Mesenchymal stem cell (in vitro differentiated cells and primary cell): ENCODE measurements at regions not wholly inside any gene's neighbourhood (a gene's known extent, or its start where the extent isn't known, plus 50 kb on each side); places are given as distances from the start of the nearest gene placed in this dataset.

Source experiments
- DNase-seq: peaks from one replicate; pipeline ENCODE4 v3.0.0-alpha.2; 2013
- H2AFZ ChIP-seq: one replicate; pipeline ENCODE4 v1.6.1; 2013; ENCODE audit warnings: low read depth, mild to moderate bottlenecking, control low read depth, inconsistent platforms, low read length, moderate library complexity
- H2AK5ac ChIP-seq: 2 replicates; pipeline ENCODE4 v1.6.1; 2013; ENCODE audit warnings: low read length, moderate library complexity, mild to moderate bottlenecking, inconsistent platforms; ENCODE audit not compliant: severe bottlenecking
- H2BK120ac ChIP-seq: one replicate; pipeline ENCODE4 v1.6.1; 2013; ENCODE audit warnings: low read depth, mild to moderate bottlenecking, inconsistent platforms, low read length, moderate library complexity
- H2BK12ac ChIP-seq, 2 experiments: one replicate each; pipeline ENCODE4 v1.6.1; 2013; ENCODE audit warnings: inconsistent platforms in 2 of 2, low read length in 2 of 2, mild to moderate bottlenecking in 2 of 2, moderate library complexity in 2 of 2, control low read depth in 1 of 2
- H2BK15ac ChIP-seq: one replicate; pipeline ENCODE4 v1.6.1; 2013; ENCODE audit warnings: mild to moderate bottlenecking, low read depth, inconsistent platforms; ENCODE audit not compliant: poor library complexity, severe bottlenecking
- H2BK5ac ChIP-seq: 2 replicates; pipeline ENCODE4 v1.6.1; 2013; ENCODE audit warnings: low read depth, mild to moderate bottlenecking, low read length, control low read depth, inconsistent platforms; ENCODE audit not compliant: poor library complexity, severe bottlenecking
- H3K14ac ChIP-seq, 2 experiments: one replicate each; pipeline ENCODE4 v1.6.1; 2013; ENCODE audit warnings: inconsistent platforms in 2 of 2, low read length in 2 of 2, control low read depth in 1 of 2, mild to moderate bottlenecking in 1 of 2, moderate library complexity in 1 of 2
- H3K18ac ChIP-seq, 2 experiments: one replicate each; pipeline ENCODE4 v1.6.1; 2013; ENCODE audit warnings: inconsistent platforms in 2 of 2, low read length in 2 of 2, control low read depth in 1 of 2, low read depth in 1 of 2, mild to moderate bottlenecking in 1 of 2
- H3K23ac ChIP-seq, 2 experiments: one replicate each; pipeline ENCODE4 v1.6.1; 2013; ENCODE audit warnings: inconsistent platforms in 2 of 2, low read length in 2 of 2, mild to moderate bottlenecking in 2 of 2, moderate library complexity in 2 of 2, control low read depth in 1 of 2
- H3K27ac ChIP-seq: 2 replicates; pipeline ENCODE4 v1.5.1; 2013; ENCODE audit warnings: mild to moderate bottlenecking, moderate library complexity, low read length, control low read depth, inconsistent platforms; ENCODE audit not compliant: poor library complexity, severe bottlenecking
- H3K27me3 ChIP-seq, 2 experiments: 2 replicates each; pipeline versions ENCODE4 v1.6.1 to v1.7.0; 2013; ENCODE audit warnings: low read length in 2 of 2, mild to moderate bottlenecking in 2 of 2, moderate library complexity in 2 of 2, control low read depth in 1 of 2, inconsistent platforms in 1 of 2; ENCODE audit not compliant: control insufficient read depth in 1 of 2, insufficient read depth in 1 of 2
- H3K36me3 ChIP-seq, 2 experiments: 2 replicates each; pipeline versions ENCODE4 v1.6.1 to v1.7.0; 2013; ENCODE audit warnings: low read length in 2 of 2, control low read depth in 1 of 2, inconsistent platforms in 1 of 2, low read depth in 1 of 2, mild to moderate bottlenecking in 1 of 2; ENCODE audit not compliant: insufficient read depth in 2 of 2, control insufficient read depth in 1 of 2
- H3K4ac ChIP-seq, 2 experiments: one replicate each; pipeline ENCODE4 v1.6.1; 2013; ENCODE audit warnings: inconsistent platforms in 2 of 2, low read length in 2 of 2, mild to moderate bottlenecking in 2 of 2, moderate library complexity in 2 of 2, control low read depth in 1 of 2, low read depth in 1 of 2
- H3K4me1 ChIP-seq: 2 replicates; pipeline ENCODE4 v1.6.1; 2013; ENCODE audit warnings: low read depth, low read length, control low read depth; ENCODE audit not compliant: control insufficient read depth, insufficient read depth
- H3K4me2 ChIP-seq: 2 replicates; pipeline ENCODE4 v1.6.1; 2013; ENCODE audit warnings: low read length, mild to moderate bottlenecking, inconsistent platforms; ENCODE audit not compliant: poor library complexity, severe bottlenecking
- H3K4me3 ChIP-seq, 2 experiments: 2 replicates each; pipeline versions ENCODE4 v1.5.1 to v1.7.0; 2013; ENCODE audit warnings: low read length in 2 of 2, mild to moderate bottlenecking in 2 of 2, control low read depth in 1 of 2, low read depth in 1 of 2; ENCODE audit not compliant: insufficient read depth in 1 of 2
- H3K79me1 ChIP-seq: replicated peaks from 2 replicates; pipeline ENCODE4 v1.6.1; 2013; ENCODE audit warnings: mild to moderate bottlenecking, control low read depth, low read length, inconsistent platforms; ENCODE audit not compliant: poor library complexity, severe bottlenecking
- H3K9ac ChIP-seq: 2 replicates; pipeline ENCODE4 v1.7.0; 2013; ENCODE audit warnings: mild to moderate bottlenecking, low read length, moderate library complexity
- H3K9me3 ChIP-seq: 2 replicates; pipeline ENCODE4 v1.7.0; 2013; ENCODE audit warnings: mild to moderate bottlenecking, low read length; ENCODE audit not compliant: control insufficient read depth
- H4K8ac ChIP-seq: one replicate; pipeline ENCODE4 v1.6.1; 2013; ENCODE audit warnings: inconsistent platforms, mild to moderate bottlenecking, low read length, moderate library complexity
- H4K91ac ChIP-seq: one replicate; pipeline ENCODE4 v1.6.1; 2013; ENCODE audit warnings: mild to moderate bottlenecking, low read length, inconsistent platforms
- WGBS: methylation state at CpG from one replicate; pipeline ENCODE4 v1.1.7; 2013; ENCODE audit warnings: mixed read lengths; 5-methylcytosine and 5-hydroxymethylcytosine counted together

DNA sequence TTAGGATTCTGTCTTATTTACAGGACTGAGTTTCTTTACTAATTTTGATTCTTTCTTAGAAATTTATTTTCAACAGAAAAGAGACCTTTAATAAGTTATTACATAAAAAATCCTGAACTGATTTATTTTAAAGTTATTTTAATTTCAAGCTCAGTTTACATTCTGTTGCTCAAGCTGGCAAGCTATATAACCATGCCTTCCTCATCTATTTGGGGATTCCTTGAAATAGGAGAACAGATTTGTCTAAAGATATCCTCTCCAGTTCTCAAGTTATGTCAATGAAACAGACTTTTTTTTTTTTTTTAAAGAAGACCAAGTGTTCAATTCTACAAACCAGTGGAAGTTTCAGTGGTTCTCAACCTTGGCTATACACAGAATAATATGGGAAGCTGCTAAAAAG is 103.3 kb upstream of the TRHDE start:
- H3K4ac ChIP-seq, result no peak overlapping the region
- H3K4me1 ChIP-seq, result no peaks in the 10 kb centered on the region
- H3K9me3 ChIP-seq, result no peaks in the 10 kb centered on the region
- H3K27ac ChIP-seq, result no peak overlapping the region
- no peak overlapping the region for H2BK15ac ChIP-seq
- H3K4me3 ChIP-seq, result no peak overlapping the region
- no peak overlapping the region for H4K8ac ChIP-seq
- no peak overlapping the region for H4K91ac ChIP-seq
- H3K79me1 ChIP-seq, result no peaks in the 10 kb centered on the region
- no peak overlapping the region for H3K14ac ChIP-seq
- H2AK5ac ChIP-seq, result no peak overlapping the region
- no peaks in the 10 kb centered on the region for H3K36me3 ChIP-seq
- H2AFZ ChIP-seq, result no peak overlapping the region
- H2BK120ac ChIP-seq, result no peak overlapping the region
- H3K4me2 ChIP-seq, result no peak overlapping the region
- H2BK12ac ChIP-seq, result no peak overlapping the region
- no peak overlapping the region for H3K23ac ChIP-seq
- H2BK5ac ChIP-seq, result no peak overlapping the region
- no peak overlapping the region for H3K9ac ChIP-seq
- no peak overlapping the region for H3K18ac ChIP-seq
- DNase-seq, result no peak
- H3K27me3 ChIP-seq, result no peaks in the 10 kb centered on the region

DNA sequence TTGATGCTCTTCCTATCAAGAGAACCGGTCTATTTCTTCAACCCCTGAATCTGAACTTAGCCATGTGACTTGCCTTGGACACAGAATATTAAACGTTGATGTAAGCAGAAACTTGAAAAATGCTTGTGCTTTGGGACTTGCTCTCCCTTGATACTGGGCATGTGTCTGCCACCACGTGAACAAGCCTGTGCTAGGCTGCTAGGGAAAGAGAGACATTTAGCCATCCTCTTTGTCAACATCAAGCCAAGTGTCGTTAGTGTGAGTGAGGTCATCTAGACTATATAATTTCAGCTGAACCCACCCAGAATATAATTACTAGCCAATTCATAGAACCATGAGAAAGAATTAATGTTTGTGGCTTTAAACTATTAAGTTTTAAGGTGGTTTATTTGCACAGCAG is 98.2 kb upstream of the TRHDE start:
- Histone ChIP-seq H3K4me2 (no peak overlapping the region), H3K9ac (no peak overlapping the region)

GRCh38 chr12:72178244-72178643 is 93.9 kb upstream of the TRHDE start:
- no peaks in the 10 kb centered on the region for H3K36me3 ChIP-seq
- no peak for DNase-seq
- H2AFZ ChIP-seq, result no peak overlapping the region
- H2AK5ac ChIP-seq, result no peak overlapping the region
- H3K4ac ChIP-seq, result no peak overlapping the region
- no peak overlapping the region for H3K4me2 ChIP-seq
- no peak overlapping the region for H4K8ac ChIP-seq
- no peak overlapping the region for H3K9ac ChIP-seq
- no peak overlapping the region for H2BK12ac ChIP-seq
- no peak overlapping the region for H2BK15ac ChIP-seq
- H3K14ac ChIP-seq, result no peak overlapping the region
- H3K4me3 ChIP-seq, result no peak overlapping the region
- no peaks in the 10 kb centered on the region for H3K27me3 ChIP-seq
- no peaks in the 10 kb centered on the region for H3K9me3 ChIP-seq
- no peaks in the 10 kb centered on the region for H3K4me1 ChIP-seq
- WGBS, result no CpG with 5 or more reads among the region's 2 CpGs
- no peak overlapping the region for H4K91ac ChIP-seq
- H3K23ac ChIP-seq, result no peak overlapping the region
- no peaks in the 10 kb centered on the region for H3K79me1 ChIP-seq
- no peak overlapping the region for H2BK120ac ChIP-seq
- H3K27ac ChIP-seq, result no peak overlapping the region
- H2BK5ac ChIP-seq, result no peak overlapping the region
- no peak overlapping the region for H3K18ac ChIP-seq

More for the DNA sequence above, 98.2 kb upstream of the TRHDE start:
- Histone ChIP-seq H3K36me3 (no peaks in the 10 kb centered on the region), H2BK5ac (no peak overlapping the region), H3K27ac (no peak overlapping the region), H3K14ac (no peak overlapping the region), H2AK5ac (no peak overlapping the region), H4K91ac (no peak overlapping the region), H2AFZ (no peak overlapping the region), H3K27me3 (no peaks in the 10 kb centered on the region), H2BK12ac (no peak overlapping the region), H4K8ac (no peak overlapping the region), H3K18ac (no peak overlapping the region), H3K79me1 (no peaks in the 10 kb centered on the region), H3K23ac (no peak overlapping the region), H3K4me1 (no peaks in the 10 kb centered on the region), H2BK15ac (no peak overlapping the region), H3K9me3 (no peaks in the 10 kb centered on the region), H3K4ac (no peak overlapping the region), H3K4me3 (no peak overlapping the region), H2BK120ac (no peak overlapping the region)
- 66% methylated on average over 3 of the region's 4 CpGs for WGBS
- DNase-seq, result no peak

- no peak overlapping the region for H3K4me2 ChIP-seq
- no peaks in the 10 kb centered on the region for H3K27me3 ChIP-seq
- H3K4ac ChIP-seq, result no peak overlapping the region
- H3K9ac ChIP-seq, result no peak overlapping the region
- no peak overlapping the region for H2BK120ac ChIP-seq
- H2BK15ac ChIP-seq, result no peak overlapping the region
- H3K4me1 ChIP-seq, result no peaks in the 10 kb centered on the region
- no peak overlapping the region for H3K18ac ChIP-seq
- no peak overlapping the region for H3K27ac ChIP-seq
- no peak overlapping the region for H2BK5ac ChIP-seq
- H3K9me3 ChIP-seq, result no peaks in the 10 kb centered on the region
- H4K8ac ChIP-seq, result no peak overlapping the region
- H3K4me3 ChIP-seq, result no peak overlapping the region
- DNase-seq, result no peak
- no peak overlapping the region for H4K91ac ChIP-seq
- H3K36me3 ChIP-seq, result no peaks in the 10 kb centered on the region
- H3K14ac ChIP-seq, result no peak overlapping the region
- H2BK12ac ChIP-seq, result no peak overlapping the region
- WGBS, result 100% methylated on average over 1 of the region's 2 CpGs
- H3K79me1 ChIP-seq, result no peaks in the 10 kb centered on the region
- H3K23ac ChIP-seq, result no peak overlapping the region
- H2AFZ ChIP-seq, result no peak overlapping the region
- H2AK5ac ChIP-seq, result no peak overlapping the region
Measured at GRCh38 chr12:72178871-72179270, 93.3 kb upstream of the TRHDE start.
